NCI-H1092 treated with DMSO at 0.1 percent for 48 hours (cell line): ENCODE measurements at regions not wholly inside any gene's neighbourhood (a gene's known extent, or its start where the extent isn't known, plus 50 kb on each side); places are given as distances from the start of the nearest gene placed in this dataset.
"Not testable (repeated sequence)": the region's sequence is repeated elsewhere in the genome, so short reads cannot be mapped to it uniquely, and the experiment has no call there.

Experiments
- DNase-seq: peaks from one replicate; lab custom pipeline; 2025; lab: John Stamatoyannopoulos, UW

DNA sequence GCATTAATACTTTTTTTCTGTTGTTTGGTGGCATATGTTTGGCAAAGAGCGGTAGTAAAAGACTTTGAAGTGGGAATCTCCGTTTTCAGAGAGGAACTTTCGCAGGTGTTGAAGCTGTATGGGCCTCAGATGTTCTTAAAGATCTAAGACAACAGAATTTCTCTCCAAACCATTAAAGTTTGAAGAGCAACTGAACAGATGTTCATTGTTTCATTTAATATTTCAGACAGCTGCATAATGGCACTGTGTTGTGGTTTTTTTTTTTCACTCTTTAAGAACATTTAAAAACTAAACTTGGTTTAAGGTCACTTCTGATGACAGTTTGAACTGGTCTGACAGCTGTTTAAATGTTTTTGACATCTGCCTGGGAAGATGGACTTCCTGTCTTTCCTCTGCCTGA is 882.7 kb upstream of the PCDH10 start:
- no peak for DNase-seq

DNA sequence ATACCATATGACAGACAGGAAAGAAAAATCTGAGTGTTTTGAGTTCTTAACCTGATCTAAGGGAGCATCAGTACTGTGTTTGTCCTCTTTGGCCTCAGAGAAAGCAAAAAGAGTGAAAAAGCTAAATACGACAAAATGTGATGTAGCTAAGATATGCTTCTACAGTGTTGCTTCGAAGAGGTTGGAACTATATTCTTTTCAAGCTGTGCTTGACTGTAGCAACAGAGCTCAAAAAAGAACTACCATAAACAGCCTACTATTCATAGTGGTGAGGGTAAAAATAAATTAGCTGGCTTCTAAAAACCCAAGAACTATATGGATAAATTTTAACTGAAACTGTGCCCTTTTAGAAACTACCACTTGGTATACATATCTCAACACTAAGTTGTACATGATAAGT is 881.8 kb upstream of the PCDH10 start:
- DNase-seq, result no peak

DNA sequence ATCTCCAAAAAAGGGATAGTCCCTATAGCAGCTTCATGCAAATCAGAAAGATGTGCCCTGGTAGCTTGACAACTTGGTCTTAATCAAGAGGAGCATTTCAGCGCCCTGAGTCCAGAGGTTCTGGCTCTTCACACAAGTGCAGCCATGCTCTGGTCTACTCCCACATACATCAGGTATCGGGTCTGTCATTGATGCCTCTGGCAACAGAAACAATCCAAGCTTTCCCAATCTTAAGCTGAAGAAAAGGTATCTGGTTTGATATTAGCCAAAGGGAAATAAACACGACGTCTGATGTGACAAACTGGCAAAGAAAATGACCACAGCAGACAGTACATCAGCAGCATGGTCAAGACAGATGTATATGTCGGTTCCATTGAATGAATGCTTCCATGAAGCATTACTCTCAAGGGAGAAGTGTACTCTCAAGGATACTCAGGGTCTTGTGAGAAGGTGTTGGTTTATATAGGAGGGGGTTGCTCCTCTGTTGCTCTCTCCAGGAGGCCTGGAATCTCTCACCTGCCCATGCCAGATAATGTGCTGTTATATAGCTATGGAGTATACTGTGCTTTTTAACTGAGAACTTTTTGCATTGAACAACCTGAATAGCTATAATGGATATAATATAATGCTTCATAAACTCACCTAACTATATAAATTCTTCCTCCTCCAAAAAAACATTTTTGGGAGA is 879.6 kb upstream of the PCDH10 start:
- no peak for DNase-seq

DNA sequence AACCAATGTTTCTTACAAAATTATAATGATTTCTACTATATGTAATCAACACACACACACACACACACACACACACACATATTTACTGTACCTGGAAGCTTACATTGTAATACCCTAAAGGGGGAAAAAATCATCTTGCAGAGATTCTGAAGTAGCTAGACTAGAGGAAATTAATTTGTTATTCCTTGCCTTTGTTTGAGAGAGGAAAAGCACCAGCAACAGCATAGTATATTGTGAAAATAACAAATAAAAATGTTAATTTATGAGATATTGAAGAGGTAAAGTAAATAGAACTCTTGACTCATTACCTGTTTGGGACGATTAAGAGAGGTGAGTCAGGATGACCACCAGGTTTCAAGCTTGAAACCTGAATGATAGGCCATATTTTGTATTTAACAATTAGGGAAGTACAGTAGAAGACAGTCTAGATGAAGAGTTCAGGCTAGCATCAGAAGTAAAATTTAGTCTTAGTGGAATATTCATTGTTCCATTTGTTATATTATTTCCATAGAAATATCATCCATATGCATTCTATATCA is 873.4 kb upstream of the PCDH10 start:
- DNase-seq, result no peak

DNA sequence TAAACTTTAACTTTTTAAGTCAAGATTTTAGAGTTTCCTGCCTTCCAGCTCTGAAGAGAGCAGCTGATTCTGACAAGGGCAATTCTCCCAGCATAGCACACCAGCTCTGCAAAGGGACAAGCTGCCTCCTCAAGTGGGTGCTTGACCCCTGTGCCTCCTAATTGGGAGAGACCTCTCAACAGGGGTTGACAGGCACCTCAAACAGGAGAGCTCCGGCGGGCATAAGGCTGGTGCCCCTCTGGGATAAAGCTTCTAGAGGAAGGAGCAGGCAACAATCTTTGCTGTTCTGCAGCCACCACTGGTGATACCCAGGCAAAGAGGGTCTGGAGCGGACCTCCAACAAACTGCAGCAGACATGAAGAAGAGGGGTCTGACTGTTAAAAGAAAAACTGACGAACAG is 872.9 kb upstream of the PCDH10 start:
- DNase-seq, result no peak

DNA sequence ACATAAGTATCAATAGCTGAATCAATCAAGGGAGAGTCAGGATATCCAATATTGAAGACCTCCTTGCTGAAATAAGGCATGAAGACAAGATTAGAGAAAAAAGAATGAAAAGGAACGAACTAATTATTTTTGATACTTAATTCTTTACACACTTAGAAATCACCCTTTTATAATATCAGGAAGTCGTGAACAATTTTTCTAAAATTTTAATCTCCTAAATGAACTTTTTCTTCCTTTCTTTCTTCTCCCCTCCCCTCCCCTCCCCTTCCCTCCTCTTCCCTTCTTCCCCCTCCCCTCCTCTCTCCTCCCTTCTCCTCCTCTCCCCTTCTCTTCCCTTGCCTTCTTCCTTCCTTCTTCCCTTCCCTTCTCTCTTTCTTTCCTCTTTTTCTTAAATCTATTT is 872.1 kb upstream of the PCDH10 start:
- DNase-seq, result no peak

DNA sequence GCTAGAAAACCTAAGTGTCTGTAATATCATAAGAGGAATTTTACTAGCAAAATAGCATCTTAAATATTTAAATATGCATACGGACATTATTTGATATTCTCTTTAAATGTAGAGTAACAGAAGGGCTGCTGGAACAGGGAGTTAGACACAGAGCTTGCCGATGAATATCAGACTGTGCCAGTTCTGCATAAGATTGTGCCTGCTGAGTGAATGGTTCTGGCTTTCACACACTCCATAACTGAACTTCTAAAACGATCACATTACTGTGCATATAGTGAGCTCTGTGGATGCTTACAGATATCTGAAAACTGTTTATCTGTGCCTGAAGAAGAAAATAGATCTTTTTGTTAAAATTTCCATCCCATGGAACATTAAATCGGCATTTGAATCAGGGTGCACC is 867.4 kb upstream of the PCDH10 start:
- no peak for DNase-seq

DNA sequence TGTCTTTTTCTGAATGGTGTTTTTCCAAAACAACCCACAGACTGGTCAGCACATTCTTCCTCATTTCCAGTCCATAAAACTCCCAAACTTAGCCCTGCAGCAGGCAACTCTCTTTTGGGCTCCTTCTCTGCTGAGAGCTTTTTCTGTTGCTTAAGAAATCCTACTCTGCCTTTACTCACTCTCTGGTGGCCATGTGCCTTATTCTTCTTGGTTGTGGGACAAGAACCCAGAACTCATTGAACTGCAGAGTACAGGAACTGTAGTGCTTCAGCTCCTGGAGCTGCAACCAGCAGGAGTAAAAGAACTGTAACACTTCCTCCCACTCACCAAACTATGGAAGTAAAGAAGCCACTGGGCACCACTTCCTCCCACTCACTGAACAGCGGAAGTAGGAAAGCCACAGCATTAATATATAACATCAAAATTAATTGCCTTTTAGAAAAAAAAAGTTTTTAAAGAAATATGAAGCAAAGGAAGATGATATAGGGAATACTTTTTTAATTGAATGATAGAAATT is 864.1 kb upstream of the PCDH10 start:
- DNase-seq, result no peak

DNA sequence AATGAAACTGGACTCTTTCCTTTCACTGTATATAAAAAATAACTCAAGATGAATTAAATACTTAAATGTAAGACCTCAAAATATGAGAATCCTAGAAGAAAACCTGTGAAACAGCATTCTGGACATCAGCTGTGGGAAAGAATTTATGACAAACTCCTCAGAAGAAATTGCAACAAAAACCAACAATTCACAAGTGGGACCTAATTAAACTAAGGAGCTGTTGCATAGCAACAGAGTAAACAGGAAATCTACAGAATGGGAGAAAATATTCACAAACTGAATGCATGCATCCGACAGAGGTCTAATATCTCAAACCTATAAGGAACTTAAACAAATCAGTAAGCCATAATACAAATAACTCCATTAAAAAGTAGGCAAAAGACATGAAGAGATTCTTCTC is 851.7 kb upstream of the PCDH10 start:
- no peak for DNase-seq

DNA sequence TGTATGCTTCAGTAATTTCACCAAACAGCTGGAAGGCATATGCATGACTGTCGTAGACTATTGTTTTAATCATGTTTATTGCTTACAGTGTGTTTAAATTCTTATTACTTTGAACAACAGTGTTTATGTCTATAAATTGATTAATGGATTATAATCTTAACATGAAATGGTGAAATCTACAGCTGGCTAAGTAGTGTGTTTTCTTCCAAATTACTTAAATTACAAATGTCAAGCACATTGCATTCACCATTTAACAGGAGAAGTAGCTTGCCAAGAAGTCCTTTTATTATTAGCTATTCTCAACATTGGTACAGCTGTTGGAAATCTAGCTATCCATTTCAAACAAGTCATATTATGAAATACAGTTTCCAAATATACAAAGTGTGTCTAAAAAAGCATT is 849.3 kb upstream of the PCDH10 start:
- peak; percentile 13 for DNase-seq

DNA sequence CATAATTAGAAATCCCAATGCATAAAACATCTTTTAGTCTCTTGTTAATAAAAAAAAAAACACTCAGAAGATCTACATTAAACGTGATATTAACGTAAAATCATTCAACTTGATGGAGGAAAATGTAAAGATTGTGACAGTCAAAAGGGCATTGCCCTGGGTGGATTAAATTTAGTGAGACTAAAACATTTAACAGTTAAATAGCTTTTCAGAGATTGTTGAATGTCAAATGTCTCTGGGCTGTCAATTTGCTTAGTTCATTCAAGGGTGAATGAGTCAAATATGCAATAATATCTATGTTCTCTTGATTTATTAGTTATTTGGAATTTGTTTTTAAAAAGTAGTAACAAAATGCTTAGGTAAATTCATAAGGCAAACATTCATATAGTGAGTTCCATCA is 836.6 kb upstream of the PCDH10 start:
- no peak for DNase-seq

DNA sequence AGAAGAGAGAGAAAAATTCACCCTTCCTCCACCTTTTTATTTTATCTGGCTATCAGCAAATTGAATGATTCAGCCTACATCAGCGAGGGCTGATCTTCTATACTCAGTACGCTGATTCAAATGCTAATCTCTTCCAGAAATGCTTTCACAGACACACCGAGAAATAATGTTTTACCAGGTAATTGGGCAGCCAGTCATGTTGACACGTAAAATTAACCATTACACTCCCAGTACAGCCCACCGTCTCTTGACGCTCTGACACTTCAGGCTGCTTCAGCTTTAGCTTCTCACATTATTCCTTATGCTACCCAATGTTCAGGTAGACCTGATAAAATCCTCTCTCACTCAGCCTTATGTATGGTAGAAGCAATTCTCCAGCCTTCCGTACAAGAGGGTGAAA is 835.2 kb upstream of the PCDH10 start:
- DNase-seq, result no peak

DNA sequence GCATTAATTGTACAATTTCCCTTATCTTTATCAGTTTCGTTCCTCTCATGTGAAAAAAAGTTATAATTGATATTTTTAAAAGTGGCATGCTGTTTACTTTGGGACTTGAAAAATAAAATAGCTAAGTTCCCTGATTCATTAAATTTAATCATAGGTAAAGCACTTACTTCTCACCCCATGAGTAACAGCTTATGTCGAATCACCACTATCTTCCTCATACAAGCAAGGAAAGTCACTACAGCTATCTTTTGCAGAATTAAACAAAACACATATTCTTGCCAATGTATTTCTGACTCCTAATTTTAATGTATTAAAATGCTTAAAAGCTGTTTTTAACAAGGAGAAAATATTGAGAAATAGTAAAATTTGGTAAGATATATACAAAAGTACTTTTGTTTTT is 832.4 kb upstream of the PCDH10 start:
- no peak for DNase-seq

DNA sequence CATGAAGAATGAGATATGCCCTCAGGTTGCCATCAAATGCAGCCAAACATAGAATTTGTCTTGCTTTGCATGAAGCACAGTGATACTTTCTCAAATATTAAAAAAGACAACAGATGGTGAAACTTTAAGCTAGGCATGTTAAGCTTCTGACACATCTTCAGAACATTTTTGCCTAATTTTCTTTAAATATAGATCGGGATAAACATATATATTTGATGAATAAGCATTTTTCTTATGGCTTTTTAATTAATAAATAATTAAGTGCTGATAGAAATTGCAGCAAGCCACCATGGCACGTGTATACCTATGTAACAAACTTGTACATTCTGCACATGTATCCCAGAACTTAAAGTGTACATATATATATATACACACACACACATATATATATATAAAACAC is 831.2 kb upstream of the PCDH10 start:
- DNase-seq, result no peak

DNA sequence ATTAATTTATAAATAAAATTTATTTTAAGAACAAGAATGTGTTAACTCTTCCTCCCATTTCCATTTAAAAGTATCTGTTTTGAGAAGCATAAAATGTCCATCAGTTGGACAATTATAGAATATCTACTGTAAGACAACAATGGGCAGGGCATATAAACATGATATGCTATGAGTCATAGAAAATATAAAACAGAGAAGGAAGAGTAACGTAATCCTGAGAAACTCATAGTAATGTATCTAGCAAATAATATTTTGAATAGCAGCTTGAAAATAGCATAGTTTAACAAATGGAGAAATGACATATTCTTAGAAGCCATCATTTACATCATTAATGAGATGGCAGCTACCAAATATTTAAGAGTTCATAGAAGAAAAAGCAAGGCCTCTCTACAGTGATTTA is 820.3 kb upstream of the PCDH10 start:
- DNase-seq, result no peak

DNA sequence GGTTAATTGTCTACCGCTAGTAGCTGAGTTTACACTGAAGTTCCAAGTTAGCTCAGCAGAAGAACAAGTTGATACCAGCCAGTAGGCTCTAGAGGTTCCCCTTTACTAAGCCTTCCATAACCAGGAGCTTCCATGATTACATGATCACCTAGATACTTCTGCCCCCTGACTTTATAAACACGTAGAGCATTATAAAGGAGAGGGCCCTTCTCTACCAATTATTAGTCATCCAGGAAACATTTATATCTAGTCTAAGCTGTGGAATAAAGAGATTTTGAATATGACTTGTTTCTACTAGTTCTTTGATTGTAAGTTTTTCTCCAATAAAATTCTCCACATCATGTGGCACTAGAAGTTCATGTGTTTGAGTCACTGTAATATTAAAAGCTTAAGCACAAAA is 818.1 kb upstream of the PCDH10 start:
- no peak for DNase-seq

DNA sequence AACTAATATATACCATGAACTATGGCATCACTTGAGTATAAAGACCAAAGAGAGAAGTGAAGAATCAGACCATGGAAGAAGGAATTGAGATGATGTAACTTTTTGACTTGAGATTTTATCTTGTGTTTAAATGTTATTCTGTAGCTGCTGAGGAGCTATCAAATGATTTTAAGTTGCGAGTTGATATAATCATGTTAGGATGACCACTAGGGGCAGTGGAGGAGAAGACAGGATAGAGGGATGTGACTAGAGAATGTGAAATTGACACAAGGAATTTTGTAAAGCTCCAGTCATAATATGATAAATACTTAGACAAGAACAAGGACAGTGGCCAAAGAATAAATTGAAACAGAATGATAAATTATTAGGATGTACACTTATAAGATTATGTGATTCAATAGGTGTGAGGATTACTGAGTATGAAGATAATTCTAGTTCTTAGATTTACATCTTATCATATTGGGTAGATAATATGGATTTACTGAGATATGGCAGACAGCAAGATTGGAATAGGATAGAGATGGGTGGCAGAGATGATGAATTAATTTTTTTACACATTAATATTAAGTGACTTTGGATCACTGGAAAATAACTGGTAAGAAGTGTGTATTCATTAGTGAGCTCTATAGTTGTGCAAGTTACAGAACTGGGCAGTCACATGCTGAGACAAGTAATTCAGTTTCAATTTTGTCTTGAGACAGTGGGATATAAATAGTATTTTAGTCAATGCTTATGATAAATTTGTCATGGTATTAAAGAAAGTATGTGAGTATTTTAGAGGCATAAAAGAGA is 816.0 kb upstream of the PCDH10 start:
- no peak for DNase-seq

DNA sequence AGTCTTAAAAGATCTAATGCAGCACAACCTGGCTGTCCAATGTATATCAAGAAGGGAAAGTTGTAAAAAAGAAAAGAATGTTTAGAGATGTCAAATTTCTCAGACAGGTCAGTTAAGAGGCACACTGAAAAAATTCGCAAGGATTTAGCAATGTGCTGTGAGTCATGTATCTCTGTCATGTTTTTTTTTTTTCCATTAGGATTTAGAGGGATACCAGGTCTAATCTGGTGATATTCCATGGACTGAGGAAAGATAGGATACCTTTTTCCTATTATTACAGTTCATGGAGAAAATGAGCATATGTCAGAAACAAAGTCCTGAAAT is 815.4 kb upstream of the PCDH10 start:
- DNase-seq, result no peak

DNA sequence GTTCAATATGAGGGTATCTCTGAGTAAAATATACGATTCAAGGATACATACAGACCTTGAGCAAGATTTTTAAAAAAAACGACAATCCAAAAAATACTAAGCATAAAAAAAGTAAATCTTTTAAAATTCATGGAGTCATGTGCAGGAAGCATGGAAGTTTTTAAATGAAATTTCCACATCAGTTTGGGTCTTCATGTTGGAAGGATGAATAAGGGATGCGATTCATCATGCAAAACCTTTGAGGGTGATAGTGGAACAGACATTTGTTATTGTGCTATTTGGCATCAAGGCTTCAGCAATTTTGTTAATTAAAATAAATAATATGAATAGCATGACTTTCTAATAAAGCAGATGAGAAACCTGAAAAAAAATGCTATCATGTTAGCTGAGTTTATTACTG is 815.0 kb upstream of the PCDH10 start:
- no peak for DNase-seq

DNA sequence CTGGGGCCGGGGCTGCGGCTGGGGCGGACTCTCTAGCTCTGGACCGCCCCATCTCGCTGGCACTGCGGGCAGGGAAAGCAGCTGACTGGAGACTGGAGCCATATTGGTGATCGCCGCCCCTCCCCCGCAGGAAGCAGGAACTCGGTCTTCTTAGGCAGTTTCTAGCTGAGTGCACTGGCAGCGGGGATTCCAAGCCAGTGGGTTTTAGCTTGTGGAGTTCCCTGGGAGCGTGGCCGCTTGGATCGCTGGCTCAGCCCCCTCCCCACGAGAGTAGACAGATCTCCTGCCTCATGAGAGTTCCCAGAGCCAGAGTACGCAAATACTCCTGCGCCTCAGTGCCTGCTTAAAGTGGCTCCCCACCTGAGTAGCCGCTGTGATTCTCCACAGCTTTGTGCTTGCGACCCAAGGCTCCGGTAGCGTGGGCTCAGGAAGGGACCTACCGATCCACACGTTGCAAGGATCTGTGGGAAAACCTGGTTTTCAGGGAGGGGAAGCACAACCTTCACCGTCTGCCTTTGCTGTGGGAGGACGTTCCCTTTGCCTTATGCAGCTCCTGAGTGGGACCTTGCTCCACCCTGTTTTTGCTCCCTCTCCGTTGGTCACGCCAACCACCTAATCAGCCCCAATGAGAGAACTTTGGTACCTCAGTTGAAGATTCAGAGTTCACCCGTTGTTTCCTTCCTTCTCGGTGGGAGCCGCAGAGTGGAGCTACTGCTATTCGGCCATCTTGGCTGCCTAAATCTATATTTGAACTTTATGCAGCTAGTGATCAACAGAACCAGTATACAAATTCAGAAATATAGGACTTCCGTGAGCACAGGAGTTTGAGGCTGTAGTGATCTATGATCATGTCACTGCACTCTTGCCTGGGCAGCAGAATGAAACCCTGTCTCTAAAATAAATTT is 803.9 kb upstream of the PCDH10 start:
- DNase-seq, result no peak

DNA sequence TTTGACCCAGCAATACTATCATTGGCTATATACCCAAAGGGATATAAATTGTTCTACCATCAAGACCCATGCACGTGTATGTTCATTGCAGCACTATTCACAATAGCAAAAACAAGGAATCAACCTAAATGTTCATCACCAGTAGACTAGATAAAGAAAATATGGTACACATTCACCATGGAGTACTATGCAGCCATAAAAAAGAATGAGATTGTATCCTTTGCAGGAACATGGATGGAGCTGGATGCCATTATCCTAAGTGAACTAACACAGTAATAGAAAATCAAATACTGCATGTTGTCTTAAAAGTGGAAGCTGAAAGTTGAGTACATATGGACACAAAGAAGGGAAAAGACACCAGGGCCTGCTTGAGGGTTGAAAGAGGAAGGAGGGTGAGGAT is 803.1 kb upstream of the PCDH10 start:
- no peak for DNase-seq

DNA sequence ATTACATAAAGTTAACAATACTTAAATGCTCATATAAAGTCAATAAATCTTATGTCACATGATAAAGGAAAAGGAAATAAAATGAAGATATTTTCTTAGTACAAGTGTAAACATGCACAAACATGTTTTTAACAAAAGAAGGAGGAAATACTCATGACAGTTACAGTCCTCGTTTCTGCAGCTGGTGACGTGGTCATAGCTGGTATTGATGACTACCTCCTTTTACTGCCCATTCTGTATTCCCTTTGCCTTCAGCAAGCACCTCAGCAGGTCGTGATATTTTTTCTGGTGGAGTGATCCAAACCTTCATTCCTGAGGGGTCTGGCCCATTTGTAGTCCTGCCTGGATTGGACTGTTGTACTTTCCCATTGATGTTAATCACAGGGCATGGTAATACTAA is 797.5 kb upstream of the PCDH10 start:
- not testable (repeated sequence) for DNase-seq

DNA sequence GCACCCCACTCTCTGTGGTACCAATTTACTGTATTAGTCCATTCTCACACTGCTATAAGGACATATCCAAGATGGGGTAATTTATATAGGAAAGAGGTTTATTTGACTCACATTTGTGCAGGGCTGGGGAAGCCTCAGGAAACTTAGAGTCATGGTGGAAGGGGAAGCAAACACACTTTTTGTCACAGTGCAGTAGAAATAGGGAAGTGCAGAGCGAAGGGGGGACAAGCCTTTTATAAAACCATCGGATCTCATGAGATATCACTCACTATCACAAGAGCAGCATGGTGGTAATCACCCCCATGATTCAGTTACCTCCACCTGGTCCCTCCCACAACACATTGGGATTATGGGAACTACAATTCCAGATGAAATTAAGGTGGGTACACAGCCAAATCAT is 766.9 kb upstream of the PCDH10 start:
- no peak for DNase-seq
